ENCODE measurements at regions not wholly inside any gene's neighbourhood (a gene's known extent, or its start where the extent isn't known, plus 50 kb on each side); places are given as distances from the start of the nearest gene placed in this dataset.

- no peak for TF ChIP-seq YY1 (IDR thresholded peaks at IDR 0.05; ENCODE audit: low read depth)
- no peak for TF ChIP-seq CREB1 (IDR thresholded peaks at IDR 0.05; ENCODE audit: low read depth)
- no peak for TF ChIP-seq TCF12 (IDR thresholded peaks at IDR 0.05; ENCODE audit: low read depth)
- no peak for TF ChIP-seq EGR1 (IDR thresholded peaks at IDR 0.05)
- TF ChIP-seq NFIC (IDR thresholded peaks at IDR 0.05): no peak
- TF ChIP-seq FOXM1 (IDR thresholded peaks at IDR 0.05; ENCODE audit: borderline replicate concordance, low read depth): no peak
- TF ChIP-seq RAD21 (IDR thresholded peaks at IDR 0.05; ENCODE audit: low read depth): no peak
- TF ChIP-seq EP300 (IDR thresholded peaks at IDR 0.05; ENCODE audit: borderline replicate concordance): no peak
- TF ChIP-seq MAX (IDR thresholded peaks at IDR 0.05): no peak
- no peak for TF ChIP-seq TAF1 (IDR thresholded peaks at IDR 0.05; ENCODE audit: low read depth)
Measured at GRCh38 chr5:5933651-5934050, 444.7 kb downstream of the MED10 start.

GRCh38 chr5:5932824-5933223, 445.5 kb downstream of the MED10 start:
- no peak for TF ChIP-seq REST (IDR thresholded peaks at IDR 0.05; ENCODE audit: low read depth)
- TF ChIP-seq USF1 (IDR thresholded peaks at IDR 0.05): no peak
- TF ChIP-seq RAD21 (IDR thresholded peaks at IDR 0.05; ENCODE audit: low read depth): no peak
- TF ChIP-seq EGR1 (IDR thresholded peaks at IDR 0.05): no peak
- no peak for TF ChIP-seq CREB1 (IDR thresholded peaks at IDR 0.05; ENCODE audit: low read depth)
- TF ChIP-seq CEBPB (IDR thresholded peaks at IDR 0.05): no peak

- TF ChIP-seq FOXM1 (IDR thresholded peaks at IDR 0.05; ENCODE audit: borderline replicate concordance, low read depth): no peak
- TF ChIP-seq YY1 (IDR thresholded peaks at IDR 0.05; ENCODE audit: low read depth): no peak
- no peak for TF ChIP-seq REST (IDR thresholded peaks at IDR 0.05; ENCODE audit: low read depth)
- TF ChIP-seq EP300 (IDR thresholded peaks at IDR 0.05; ENCODE audit: borderline replicate concordance): no peak
- TF ChIP-seq TCF12 (IDR thresholded peaks at IDR 0.05; ENCODE audit: low read depth): no peak
- no peak for TF ChIP-seq CREB1 (IDR thresholded peaks at IDR 0.05; ENCODE audit: low read depth)
- TF ChIP-seq NFIC (IDR thresholded peaks at IDR 0.05): no peak
- TF ChIP-seq TAF1 (IDR thresholded peaks at IDR 0.05; ENCODE audit: low read depth): no peak
- TF ChIP-seq TEAD4 (IDR thresholded peaks at IDR 0.05): no peak
- no peak for TF ChIP-seq ZBTB7A (IDR thresholded peaks at IDR 0.05; ENCODE audit: low read depth)
- TF ChIP-seq CEBPB (IDR thresholded peaks at IDR 0.05): no peak
- no peak for TF ChIP-seq EGR1 (IDR thresholded peaks at IDR 0.05)
- no peak for TF ChIP-seq USF1 (IDR thresholded peaks at IDR 0.05)
- no peak for TF ChIP-seq RAD21 (IDR thresholded peaks at IDR 0.05; ENCODE audit: low read depth)
- TF ChIP-seq MAX (IDR thresholded peaks at IDR 0.05): no peak
Measured at GRCh38 chr5:5930561-5930960, 447.8 kb downstream of the MED10 start.

GRCh38 chr5:5929291-5930020, 448.9 kb downstream of the MED10 start:
- no peak for TF ChIP-seq NFIC (IDR thresholded peaks at IDR 0.05)
- TF ChIP-seq USF1 (IDR thresholded peaks at IDR 0.05): no peak

- no peak for TF ChIP-seq YY1 (IDR thresholded peaks at IDR 0.05; ENCODE audit: low read depth)
- no peak for TF ChIP-seq REST (IDR thresholded peaks at IDR 0.05; ENCODE audit: low read depth)
- TF ChIP-seq TCF12 (IDR thresholded peaks at IDR 0.05; ENCODE audit: low read depth): no peak
Measured at GRCh38 chr5:5925191-5925590, 453.2 kb downstream of the MED10 start.
